ENCODE measurements at regions not wholly inside any gene's neighbourhood (a gene's known extent, or its start where the extent isn't known, plus 50 kb on each side); places are given as distances from the start of the nearest gene placed in this dataset.

DNA sequence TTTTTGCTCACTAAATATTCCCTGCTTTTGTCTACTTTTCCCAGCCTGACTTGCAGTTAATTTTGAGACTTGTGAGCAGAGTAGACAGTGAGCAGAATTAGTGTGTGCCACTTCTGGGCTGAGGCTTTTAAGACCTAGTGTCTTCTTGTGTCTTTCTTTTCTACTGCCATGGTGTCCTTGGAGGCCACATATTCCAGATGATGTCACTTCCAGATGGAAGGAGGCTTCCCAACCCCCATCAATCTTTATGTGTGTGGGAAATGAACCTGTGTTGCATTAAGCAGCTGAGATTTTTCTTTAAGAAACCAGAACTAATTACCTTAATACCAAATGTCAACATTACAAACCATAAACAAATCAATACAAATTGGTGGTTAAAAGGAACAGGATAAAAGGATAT, 774.7 kb upstream of the ROBO1 start:
- no peaks in the 10 kb centered on the region for H3K27me3 ChIP-seq (ENCODE audit: insufficient read depth, low read length)
- no peak overlapping the region for H3K4me3 ChIP-seq (ENCODE audit: low read length)
- H2AFZ ChIP-seq (ENCODE audit: low read depth, low read length) = no peak overlapping the region
- no peaks in the 10 kb centered on the region for H3K9me3 ChIP-seq (ENCODE audit: low read length)
- H3K4me1 ChIP-seq (ENCODE audit: insufficient read depth, low read length) = no peaks in the 10 kb centered on the region
- no peaks in the 10 kb centered on the region for H3K36me3 ChIP-seq (ENCODE audit: insufficient read depth, low read length)

DNA sequence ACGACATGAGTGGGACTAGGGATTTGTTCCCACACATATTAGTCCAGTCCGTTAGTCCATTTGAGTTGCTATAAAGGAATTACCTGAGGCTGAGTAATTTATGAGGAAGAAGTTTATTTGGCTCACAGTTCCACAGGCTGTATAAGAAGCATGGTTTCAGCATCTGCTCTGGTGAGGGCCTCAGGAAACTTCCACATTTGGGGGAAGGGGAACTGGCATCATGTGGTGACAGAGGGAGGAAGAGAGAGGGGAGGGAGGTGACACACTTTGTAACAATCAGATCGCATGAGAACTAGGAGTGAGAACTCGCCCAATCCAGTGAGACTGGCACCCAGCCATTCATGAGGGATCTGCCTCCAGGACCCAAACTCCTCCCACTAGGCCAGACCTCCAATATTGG, 769.9 kb upstream of the ROBO1 start:
- no peak overlapping the region for H2AFZ ChIP-seq (ENCODE audit: low read depth, low read length)
- H3K36me3 ChIP-seq (ENCODE audit: insufficient read depth, low read length) = no peaks in the 10 kb centered on the region
- H3K9me3 ChIP-seq (ENCODE audit: low read length) = no peaks in the 10 kb centered on the region
- no peaks in the 10 kb centered on the region for H3K4me1 ChIP-seq (ENCODE audit: insufficient read depth, low read length)
- no peaks in the 10 kb centered on the region for H3K27me3 ChIP-seq (ENCODE audit: insufficient read depth, low read length)
- no peak overlapping the region for H3K4me3 ChIP-seq (ENCODE audit: low read length)

GRCh38 chr3:80535286-80535685, 767.5 kb upstream of the ROBO1 start:
- Histone ChIP-seq H3K9me3 (ENCODE audit: low read length) (no peaks in the 10 kb centered on the region), H3K27me3 (ENCODE audit: insufficient read depth, low read length) (no peaks in the 10 kb centered on the region)

GRCh38 chr3:80533553-80533952, 765.8 kb upstream of the ROBO1 start:
- H3K4me3 ChIP-seq (ENCODE audit: low read length) = no peak overlapping the region
- no peaks in the 10 kb centered on the region for H3K9me3 ChIP-seq (ENCODE audit: low read length)
- H3K27me3 ChIP-seq (ENCODE audit: insufficient read depth, low read length) = no peaks in the 10 kb centered on the region
- no peak overlapping the region for H2AFZ ChIP-seq (ENCODE audit: low read depth, low read length)
- no peaks in the 10 kb centered on the region for H3K36me3 ChIP-seq (ENCODE audit: insufficient read depth, low read length)
- H3K4me1 ChIP-seq (ENCODE audit: insufficient read depth, low read length) = no peaks in the 10 kb centered on the region

More at GRCh38 chr3:80535286-80535685, 767.5 kb upstream of the ROBO1 start:
- Histone ChIP-seq H2AFZ (ENCODE audit: low read depth, low read length) (no peak overlapping the region), H3K4me3 (ENCODE audit: low read length) (no peak overlapping the region), H3K4me1 (ENCODE audit: insufficient read depth, low read length) (no peaks in the 10 kb centered on the region), H3K36me3 (ENCODE audit: insufficient read depth, low read length) (no peaks in the 10 kb centered on the region)

DNA sequence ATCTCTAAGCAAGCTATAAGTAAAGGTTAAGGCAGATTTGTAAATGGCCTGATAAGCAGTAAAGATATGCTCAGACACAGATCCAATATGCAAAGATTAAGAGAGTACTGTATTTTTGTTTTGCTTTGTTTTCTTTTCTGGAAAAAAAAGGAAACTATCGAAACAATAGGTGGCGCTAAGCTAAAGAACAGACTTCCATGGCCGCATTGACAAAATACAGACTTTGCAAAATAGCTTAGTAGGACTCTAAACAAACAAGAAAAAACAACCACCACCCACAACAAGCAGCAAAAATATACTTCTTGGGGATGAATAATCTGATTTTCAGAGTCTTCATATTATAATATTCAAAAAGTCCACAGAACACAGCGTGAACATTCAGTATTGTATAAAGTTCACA, 758.4 kb upstream of the ROBO1 start:
- no peaks in the 10 kb centered on the region for H3K27me3 ChIP-seq (ENCODE audit: insufficient read depth, low read length)
- no peak overlapping the region for H3K4me3 ChIP-seq (ENCODE audit: low read length)
- H3K4me1 ChIP-seq (ENCODE audit: insufficient read depth, low read length) = no peaks in the 10 kb centered on the region
- H3K36me3 ChIP-seq (ENCODE audit: insufficient read depth, low read length) = no peaks in the 10 kb centered on the region
- no peaks in the 10 kb centered on the region for H3K9me3 ChIP-seq (ENCODE audit: low read length)
- no peak overlapping the region for H2AFZ ChIP-seq (ENCODE audit: low read depth, low read length)

- no peaks in the 10 kb centered on the region for H3K4me1 ChIP-seq (ENCODE audit: insufficient read depth, low read length)
- no peak overlapping the region for H3K4me3 ChIP-seq (ENCODE audit: low read length)
- no peaks in the 10 kb centered on the region for H3K9me3 ChIP-seq (ENCODE audit: low read length)
- no peaks in the 10 kb centered on the region for H3K27me3 ChIP-seq (ENCODE audit: insufficient read depth, low read length)
- H2AFZ ChIP-seq (ENCODE audit: low read depth, low read length) = no peak overlapping the region
- H3K36me3 ChIP-seq (ENCODE audit: insufficient read depth, low read length) = no peaks in the 10 kb centered on the region
These were observed 753.3 kb upstream of the ROBO1 start for GRCh38 chr3:80521081-80521480.

DNA sequence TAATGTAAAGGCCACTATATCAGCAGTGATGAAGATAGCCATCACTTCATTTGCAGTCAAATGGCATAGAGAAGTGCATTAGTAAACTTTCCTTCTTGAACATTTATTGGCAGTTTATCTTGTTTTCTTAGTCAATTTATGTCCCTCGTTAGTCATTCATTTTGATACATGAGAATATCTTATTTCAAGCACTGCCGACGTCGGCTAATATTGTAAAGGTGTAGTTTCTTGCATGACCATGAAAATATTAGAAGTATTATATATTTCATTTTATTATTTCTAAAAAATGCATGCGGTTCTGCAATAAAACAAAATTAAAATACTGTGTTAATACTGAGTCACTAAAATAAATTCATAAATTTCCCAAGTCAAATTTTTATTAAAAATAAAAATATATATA, 751.6 kb upstream of the ROBO1 start:
- H3K4me1 ChIP-seq (ENCODE audit: insufficient read depth, low read length) = no peaks in the 10 kb centered on the region
- H3K27me3 ChIP-seq (ENCODE audit: insufficient read depth, low read length) = no peaks in the 10 kb centered on the region
- no peaks in the 10 kb centered on the region for H3K9me3 ChIP-seq (ENCODE audit: low read length)
- no peak overlapping the region for H3K4me3 ChIP-seq (ENCODE audit: low read length)
- no peaks in the 10 kb centered on the region for H3K36me3 ChIP-seq (ENCODE audit: insufficient read depth, low read length)
- no peak overlapping the region for H2AFZ ChIP-seq (ENCODE audit: low read depth, low read length)

DNA sequence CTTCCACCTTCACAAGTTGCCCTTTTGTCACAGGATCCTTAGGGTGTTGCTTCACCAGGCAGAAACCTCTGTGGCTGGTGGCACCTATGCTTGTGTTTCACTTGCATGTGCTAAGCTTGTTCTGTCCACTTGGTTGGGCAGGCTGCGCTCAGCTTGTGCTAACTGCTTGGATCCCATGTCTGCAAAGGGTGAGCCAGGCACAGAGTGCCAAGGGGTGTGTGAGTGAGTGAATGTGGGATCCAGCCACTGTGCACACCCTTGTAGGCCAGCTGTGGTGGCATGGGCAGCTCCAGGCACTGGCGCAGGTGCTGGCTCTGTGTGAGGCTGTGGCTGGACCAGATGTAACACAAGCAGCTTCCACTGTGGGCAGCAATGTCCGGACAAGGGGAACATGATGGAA, 728.7 kb upstream of the ROBO1 start:
- no peaks in the 10 kb centered on the region for H3K4me1 ChIP-seq (ENCODE audit: insufficient read depth, low read length)
- H3K36me3 ChIP-seq (ENCODE audit: insufficient read depth, low read length) = no peaks in the 10 kb centered on the region

GRCh38 chr3:80492162-80492561, 724.4 kb upstream of the ROBO1 start:
- Histone ChIP-seq H3K4me1 (ENCODE audit: insufficient read depth, low read length) (no peaks in the 10 kb centered on the region), H3K36me3 (ENCODE audit: insufficient read depth, low read length) (no peaks in the 10 kb centered on the region), H3K4me3 (ENCODE audit: low read length) (no peak overlapping the region), H2AFZ (ENCODE audit: low read depth, low read length) (no peak overlapping the region), H3K27me3 (ENCODE audit: insufficient read depth, low read length) (no peaks in the 10 kb centered on the region), H3K9me3 (ENCODE audit: low read length) (no peaks in the 10 kb centered on the region)

More for the DNA sequence above, 728.7 kb upstream of the ROBO1 start:
- Histone ChIP-seq H3K9me3 (ENCODE audit: low read length) (no peaks in the 10 kb centered on the region), H2AFZ (ENCODE audit: low read depth, low read length) (no peak overlapping the region), H3K27me3 (ENCODE audit: insufficient read depth, low read length) (no peaks in the 10 kb centered on the region), H3K4me3 (ENCODE audit: low read length) (no peak overlapping the region)

DNA sequence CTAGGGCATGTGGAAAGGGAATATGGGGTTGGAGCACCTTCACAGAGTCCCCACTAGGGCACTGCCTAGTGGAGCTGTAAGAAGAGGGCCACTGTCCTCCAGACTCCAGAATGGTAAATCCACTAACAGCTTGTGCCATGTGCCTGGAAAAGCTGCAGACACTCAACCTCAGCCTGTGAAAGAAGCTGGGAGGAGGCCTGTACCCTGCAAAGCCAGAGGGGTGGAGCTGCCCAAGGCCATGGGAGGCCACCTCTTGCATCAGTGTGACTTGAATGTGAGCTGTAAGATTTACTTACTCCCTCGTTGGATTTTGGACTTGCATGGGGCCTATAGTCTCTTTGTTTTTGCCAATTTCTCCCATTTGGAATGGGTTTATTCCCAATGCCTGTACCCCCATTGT, 705.2 kb upstream of the ROBO1 start:
- H2AFZ ChIP-seq (ENCODE audit: low read depth, low read length) = no peak overlapping the region
- no peaks in the 10 kb centered on the region for H3K36me3 ChIP-seq (ENCODE audit: insufficient read depth, low read length)
- H3K4me3 ChIP-seq (ENCODE audit: low read length) = no peak overlapping the region
- no peaks in the 10 kb centered on the region for H3K4me1 ChIP-seq (ENCODE audit: insufficient read depth, low read length)
- no peaks in the 10 kb centered on the region for H3K9me3 ChIP-seq (ENCODE audit: low read length)
- H3K27me3 ChIP-seq (ENCODE audit: insufficient read depth, low read length) = no peaks in the 10 kb centered on the region

GRCh38 chr3:80472459-80472858, 704.7 kb upstream of the ROBO1 start:
- Histone ChIP-seq H2AFZ (ENCODE audit: low read depth, low read length) (no peak overlapping the region), H3K4me1 (ENCODE audit: insufficient read depth, low read length) (no peaks in the 10 kb centered on the region), H3K9me3 (ENCODE audit: low read length) (no peaks in the 10 kb centered on the region), H3K4me3 (ENCODE audit: low read length) (no peak overlapping the region), H3K27me3 (ENCODE audit: insufficient read depth, low read length) (no peaks in the 10 kb centered on the region), H3K36me3 (ENCODE audit: insufficient read depth, low read length) (no peaks in the 10 kb centered on the region)

- H3K4me1 ChIP-seq (ENCODE audit: insufficient read depth, low read length) = no peaks in the 10 kb centered on the region
- H3K27me3 ChIP-seq (ENCODE audit: insufficient read depth, low read length) = no peaks in the 10 kb centered on the region
- H2AFZ ChIP-seq (ENCODE audit: low read depth, low read length) = no peak overlapping the region
- H3K9me3 ChIP-seq (ENCODE audit: low read length) = no peaks in the 10 kb centered on the region
- H3K36me3 ChIP-seq (ENCODE audit: insufficient read depth, low read length) = no peaks in the 10 kb centered on the region
- H3K4me3 ChIP-seq (ENCODE audit: low read length) = no peak overlapping the region
These were observed 702.6 kb upstream of the ROBO1 start for GRCh38 chr3:80470433-80470832.

GRCh38 chr3:80465746-80466145, 697.9 kb upstream of the ROBO1 start:
- H3K27me3 ChIP-seq (ENCODE audit: insufficient read depth, low read length) = no peaks in the 10 kb centered on the region
- H2AFZ ChIP-seq (ENCODE audit: low read depth, low read length) = no peak overlapping the region
- H3K36me3 ChIP-seq (ENCODE audit: insufficient read depth, low read length) = no peaks in the 10 kb centered on the region
- no peaks in the 10 kb centered on the region for H3K9me3 ChIP-seq (ENCODE audit: low read length)
- H3K4me1 ChIP-seq (ENCODE audit: insufficient read depth, low read length) = no peaks in the 10 kb centered on the region
- H3K4me3 ChIP-seq (ENCODE audit: low read length) = no peak overlapping the region

DNA sequence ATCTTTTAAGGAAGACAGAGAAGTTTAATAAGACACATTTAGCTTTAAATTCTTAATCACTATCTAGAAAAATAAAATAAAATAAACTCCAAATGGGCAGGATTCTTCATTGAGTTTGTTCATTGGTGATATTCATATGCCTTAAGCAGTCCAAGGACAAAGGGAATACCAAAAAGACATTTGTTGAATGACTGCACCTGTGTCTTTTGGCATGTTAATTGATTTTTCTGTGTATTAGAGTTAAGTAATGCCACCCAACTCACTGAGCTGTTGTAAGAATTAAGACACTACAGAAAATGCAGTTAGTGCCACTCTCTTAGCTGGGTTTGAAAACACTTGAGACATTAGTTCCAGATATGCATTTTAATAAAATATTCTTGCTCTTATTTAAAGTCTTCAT, 683.6 kb upstream of the ROBO1 start:
- H3K4me1 ChIP-seq (ENCODE audit: insufficient read depth, low read length) = no peaks in the 10 kb centered on the region
- no peak overlapping the region for H3K4me3 ChIP-seq (ENCODE audit: low read length)
- H3K9me3 ChIP-seq (ENCODE audit: low read length) = no peaks in the 10 kb centered on the region
- no peaks in the 10 kb centered on the region for H3K36me3 ChIP-seq (ENCODE audit: insufficient read depth, low read length)
- H2AFZ ChIP-seq (ENCODE audit: low read depth, low read length) = no peak overlapping the region
- no peaks in the 10 kb centered on the region for H3K27me3 ChIP-seq (ENCODE audit: insufficient read depth, low read length)
